HCT116 (cell line): ENCODE measurements at regions not wholly inside any gene's neighbourhood (a gene's known extent, or its start where the extent isn't known, plus 50 kb on each side); places are given as distances from the start of the nearest gene placed in this dataset.

Source experiments
- ATAC-seq: fragments of 200-7000 bp; cut with Tn5 transposase; 2 replicates; pipeline ENCODE4 v1.9.1; 2020; ENCODE audit warnings: mild to moderate bottlenecking, moderate library complexity
- BruUV-seq: library from RNA; stranded (reverse); fragments of 400-500 nt; replicated peaks from 2 replicates; lab custom pipeline; 2021; lab: Mats Ljungman, UMichigan
- CTCF ChIA-PET: fragments of 300-600 bp; sonication (Branson Sonifier 250); formaldehyde crosslinking; loops from one replicate; lab custom pipeline; 2021; ENCODE audit warnings: antibody characterized with exemption; lab: Charles Lee
- POLR2A ChIA-PET: fragments of 300-600, 350-600 bp; sonication (Branson Sonifier 250); formaldehyde crosslinking; loops from one replicate; lab custom pipeline; 2021; ENCODE audit warnings: antibody characterized with exemption; lab: Charles Lee
- RAD21 ChIA-PET, 2 experiments: fragments of 300-600 bp; sonication (Branson Sonifier 250); formaldehyde crosslinking; loops; one replicate each; lab custom pipeline; 2023; ENCODE audit warnings: low total read pairs in 2 of 2; ENCODE audit not compliant: uncharacterized antibody in 2 of 2, unreplicated experiment in 2 of 2, low non-redundant PET in 1 of 2; lab: Charles Lee
- DNase-seq: peaks from one replicate; pipeline ENCODE4 v3.0.0-alpha.2; 2010; ENCODE audit warnings: low read depth, low spot score
- H2AFZ ChIP-seq: fragments of 200-600 bp; shearing (Covaris generic), sonication (generic); 2 replicates; pipeline ENCODE4 v1.6.1; 2017; ENCODE audit warnings: low read depth, mixed run types, mixed read lengths, antibody characterized with exemption, low read length; ENCODE audit not compliant: poor library complexity, severe bottlenecking
- H3K27ac ChIP-seq: 2 replicates; pipeline ENCODE4 v1.5.1; 2012; ENCODE audit warnings: low read depth, low read length
- H3K27me3 ChIP-seq: fragments of 200-600 bp; sonication (generic); 2 replicates; pipeline ENCODE4 v1.6.1; 2016; ENCODE audit warnings: mixed run types, low read length, mixed read lengths; ENCODE audit not compliant: insufficient read depth
- H3K36me3 ChIP-seq, 2 experiments: fragments of 200-500 bp in 1 of 2; fragments of 200-600 bp in 1 of 2; sonication (Bioruptor generic) in 1 of 2; sonication (generic) in 1 of 2; 2 replicates each; pipeline versions ENCODE4 v1.5.1 to v1.6.1; 2014 to 2016; ENCODE audit warnings: low read length in 2 of 2, inconsistent platforms in 1 of 2, mixed read lengths in 1 of 2, mixed run types in 1 of 2; ENCODE audit not compliant: insufficient read depth in 2 of 2, control insufficient read depth in 1 of 2
- H3K4me1 ChIP-seq, 2 experiments: fragments of 200-600 bp in 1 of 2; sonication (generic) in 1 of 2; 2 replicates each; pipeline versions ENCODE4 v1.5.1 to v1.6.1; 2012 to 2017; ENCODE audit warnings: low read length in 2 of 2, inconsistent platforms in 1 of 2, mild to moderate bottlenecking in 1 of 2, mixed read lengths in 1 of 2, mixed run types in 1 of 2, moderate library complexity in 1 of 2; ENCODE audit not compliant: insufficient read depth in 2 of 2, control insufficient read depth in 1 of 2
- H3K4me2 ChIP-seq: fragments of 200-600 bp; sonication (generic); 2 replicates; pipeline ENCODE4 v1.6.1; 2017; ENCODE audit warnings: mixed run types, low read length, mixed read lengths
- H3K4me3 ChIP-seq, 2 experiments: fragments of 200-600 bp in 1 of 2; sonication (generic) in 1 of 2; replicated peaks in 1 of 2; 2 replicates each; pipeline ENCODE4 v1.5.1; 2011 to 2016; ENCODE audit warnings: low read length in 2 of 2, control low read depth in 1 of 2, low read depth in 1 of 2, mild to moderate bottlenecking in 1 of 2, mixed read lengths in 1 of 2, mixed run types in 1 of 2
- H3K79me2 ChIP-seq: fragments of 200-600 bp; sonication (generic); 2 replicates; pipeline ENCODE4 v1.6.1; 2017; ENCODE audit warnings: mild to moderate bottlenecking, mixed run types, low read length, moderate library complexity, mixed read lengths; ENCODE audit not compliant: insufficient read depth
- H3K9ac ChIP-seq: fragments of 200-600 bp; sonication (generic); 2 replicates; pipeline ENCODE4 v1.6.1; 2016; ENCODE audit warnings: low read length, mixed read lengths
- H3K9me2 ChIP-seq: fragments of 200-600 bp; sonication (generic), shearing (Covaris generic); 2 replicates; pipeline ENCODE4 v1.6.1; 2017; ENCODE audit warnings: mixed run types, mild to moderate bottlenecking, moderate library complexity; ENCODE audit not compliant: insufficient read depth
- H3K9me3 ChIP-seq, 2 experiments: fragments of 200-500 bp in 1 of 2; fragments of 200-600 bp in 1 of 2; sonication (Bioruptor generic) in 1 of 2; sonication (generic) in 1 of 2; 2 replicates each; pipeline ENCODE4 v1.6.1; 2014 to 2017; ENCODE audit warnings: low read length in 2 of 2, mixed read lengths in 2 of 2, inconsistent platforms in 1 of 2, low read depth in 1 of 2, mild to moderate bottlenecking in 1 of 2, mixed run types in 1 of 2, moderate library complexity in 1 of 2; ENCODE audit not compliant: control insufficient read depth in 1 of 2, insufficient read depth in 1 of 2
- H4K20me1 ChIP-seq: fragments of 200-600 bp; sonication (generic), shearing (Covaris generic); 2 replicates; pipeline ENCODE4 v1.6.1; 2017; ENCODE audit warnings: mixed run types, mild to moderate bottlenecking, moderate library complexity; ENCODE audit not compliant: insufficient read depth
- ATF3 ChIP-seq: IDR thresholded peaks from 2 replicates; pipeline ENCODE4 v1.6.1; 2012
- CBX3 ChIP-seq: IDR thresholded peaks from 2 replicates; pipeline ENCODE4 v1.6.1; 2012; ENCODE audit warnings: low read depth
- CEBPB ChIP-seq: IDR thresholded peaks from 2 replicates; pipeline ENCODE4 v1.6.1; 2012; ENCODE audit warnings: low read depth
- EGR1 ChIP-seq: IDR thresholded peaks from 2 replicates; pipeline ENCODE4 v1.6.1; 2012; ENCODE audit warnings: low read depth
- EZH2 ChIP-seq: fragments of 200-600 bp; sonication (generic); IDR thresholded peaks from 2 replicates; pipeline ENCODE4 v1.6.1; 2017; ENCODE audit warnings: antibody characterized with exemption, mixed run types
- EZH2phosphoT487 ChIP-seq: fragments of 200-600 bp; IDR thresholded peaks from 2 replicates; pipeline ENCODE4 v1.6.1; 2018; ENCODE audit warnings: antibody characterized with exemption, borderline replicate concordance
- MAX ChIP-seq: IDR thresholded peaks from 2 replicates; pipeline ENCODE4 v1.6.1; 2012
- POLR2AphosphoS5 ChIP-seq: IDR thresholded peaks from 2 replicates; pipeline ENCODE4 v1.6.1; 2011; ENCODE audit warnings: mild to moderate bottlenecking, low read depth, low read length, moderate library complexity
- SRF ChIP-seq: IDR thresholded peaks from 2 replicates; pipeline ENCODE4 v1.6.1; 2012; ENCODE audit warnings: low read depth
- TCF7L2 ChIP-seq: IDR thresholded peaks from 2 replicates; pipeline ENCODE4 v1.7.0; 2011; ENCODE audit warnings: borderline replicate concordance, inconsistent platforms; ENCODE audit not compliant: insufficient read depth, insufficient read length; ENCODE audit errors: extremely low read depth
- ZBTB33 ChIP-seq: IDR thresholded peaks from 2 replicates; pipeline ENCODE4 v1.6.1; 2011; ENCODE audit warnings: mild to moderate bottlenecking, low read length, moderate library complexity; ENCODE audit not compliant: insufficient replicate concordance; ENCODE audit errors: extremely low read depth
- ZNF274 ChIP-seq: fragments of 200-500 bp; sonication (Bioruptor generic); IDR thresholded peaks from 2 replicates; pipeline ENCODE4 v1.6.1; 2014; ENCODE audit warnings: mild to moderate bottlenecking, low read depth, low read length, inconsistent platforms
- intact Hi-C: fragments of 100-400 bp; cut with micrococcal nuclease; formaldehyde crosslinking; loops from 2 replicates; pipeline ENCODE4 v1.10.0; 2022

- no peaks in the 10 kb centered on the region for H3K27me3 ChIP-seq
- no peak for DNase-seq
- no peak overlapping the region for H3K4me2 ChIP-seq
- no peaks in the 10 kb centered on the region for H3K9me2 ChIP-seq
- RAD21 ChIA-PET: no interaction called here
- H3K36me3 ChIP-seq: no peaks in the 10 kb centered on the region
- no peak overlapping the region for H3K27ac ChIP-seq
- H3K9me3 ChIP-seq: no peaks in the 10 kb centered on the region
- H3K79me2 ChIP-seq: no peaks in the 10 kb centered on the region
- H3K9ac ChIP-seq: no peak overlapping the region
- no TSS peak for BruUV-seq
- H3K4me1 ChIP-seq: no peaks in the 10 kb centered on the region
- POLR2A ChIA-PET: no interaction called here
- CTCF ChIA-PET: no interaction called here
- no peak for ATAC-seq
- intact Hi-C loops: no loop called here
- H2AFZ ChIP-seq: no peak overlapping the region
- H4K20me1 ChIP-seq: no peaks in the 10 kb centered on the region
- TF ChIP-seq EZH2: no peak
- TF ChIP-seq EGR1: no peak
- no peak for TF ChIP-seq ZNF274
- no peak for TF ChIP-seq MAX
- no peak for TF ChIP-seq CEBPB
- TF ChIP-seq SRF: no peak
- TF ChIP-seq TCF7L2: no peak
- TF ChIP-seq EZH2phosphoT487: no peak
- no peak for TF ChIP-seq ATF3
- no peak for TF ChIP-seq CBX3
- TF ChIP-seq ZBTB33: no peak
- TF ChIP-seq POLR2AphosphoS5: no peak
- TF ChIP-seq, all 23 proteins: peak for 0
- no peak overlapping the region for H3K4me3 ChIP-seq
Measured at GRCh38 chr1:87457408-87457807, 128.7 kb downstream of the LMO4 start.
